Endothelial cell of umbilical vein (primary cell): ENCODE measurements at regions not wholly inside any gene's neighbourhood (a gene's known extent, or its start where the extent isn't known, plus 50 kb on each side); places are given as distances from the start of the nearest gene placed in this dataset.

ENCODE experiments used
- BruUV-seq: library from RNA; stranded (reverse); fragments of 400-500 nt; replicated peaks from 2 replicates; lab custom pipeline; 2021; lab: Mats Ljungman, UMichigan
- CTCF ChIA-PET: fragments of 300-600, 350-600 bp; sonication (Branson Sonifier 250); formaldehyde crosslinking; loops from one replicate; lab custom pipeline; 2021; ENCODE audit warnings: antibody characterized with exemption, inconsistent platforms; lab: Charles Lee
- POLR2A ChIA-PET: fragments of 300-600, 350-600 bp; sonication (Branson Sonifier 250); formaldehyde crosslinking; loops from one replicate; lab custom pipeline; 2021; ENCODE audit warnings: antibody characterized with exemption, inconsistent platforms; lab: Charles Lee
- DNase-seq: peaks from one replicate; pipeline ENCODE4 v3.0.0-alpha.2; 2011; ENCODE audit warnings: low read depth, low spot score
- FAIRE-seq: peaks from 2 replicates; lab custom pipeline; 2011; peaks lifted over from hg19 to GRCh38; lab: Jason Lieb, UNC
- H2AFZ ChIP-seq: 2 replicates; pipeline ENCODE4 v1.6.0; 2012; ENCODE audit warnings: low read depth, low read length, control low read depth, inconsistent platforms
- H3K27ac ChIP-seq: 2 replicates; pipeline ENCODE4 v1.5.1; 2011; ENCODE audit warnings: low read depth, mild to moderate bottlenecking, control low read depth, low read length, moderate library complexity; ENCODE audit not compliant: insufficient read depth
- H3K27me3 ChIP-seq, 2 experiments: 2 replicates each; pipeline versions ENCODE4 v1.6.0 to v1.6.1; 2011; ENCODE audit warnings: low read length in 2 of 2, mixed read lengths in 1 of 2; ENCODE audit not compliant: control insufficient read depth in 2 of 2, insufficient read depth in 2 of 2
- H3K36me3 ChIP-seq, 2 experiments: 2 replicates in 1 of 2; 3 replicates in 1 of 2; pipeline ENCODE4 v1.5.1; 2011; ENCODE audit warnings: low read length in 2 of 2, mild to moderate bottlenecking in 1 of 2, moderate library complexity in 1 of 2; ENCODE audit not compliant: control insufficient read depth in 2 of 2, insufficient read depth in 2 of 2; ENCODE audit errors: extremely low read depth in 1 of 2
- H3K4me1 ChIP-seq: 3 replicates; pipeline ENCODE4 v1.5.1; 2011; ENCODE audit warnings: mild to moderate bottlenecking, low read length; ENCODE audit not compliant: control insufficient read depth, insufficient read depth; ENCODE audit errors: extremely low read depth
- H3K4me2 ChIP-seq: 2 replicates; pipeline ENCODE4 v1.6.1; 2011; ENCODE audit warnings: low read length, control low read depth, mixed read lengths; ENCODE audit not compliant: insufficient read depth
- H3K4me3 ChIP-seq, 3 experiments: fragments of 200-600 bp in 1 of 3; sonication (generic), shearing (Covaris generic) in 1 of 3; replicated peaks in 1 of 3; 2 replicates each; pipeline ENCODE4 v1.5.1; 2011 to 2016; ENCODE audit warnings: control low read depth in 3 of 3, low read length in 3 of 3, mild to moderate bottlenecking in 2 of 3, inconsistent platforms in 1 of 3, low read depth in 1 of 3, moderate library complexity in 1 of 3; ENCODE audit not compliant: insufficient read depth in 1 of 3
- H3K79me2 ChIP-seq: 2 replicates; pipeline ENCODE4 v1.6.0; 2012; ENCODE audit warnings: low read length, inconsistent platforms; ENCODE audit not compliant: control insufficient read depth, insufficient read depth
- H3K9ac ChIP-seq: replicated peaks from 2 replicates; pipeline ENCODE3; 2011; ENCODE audit warnings: low read length, control low read depth; ENCODE audit not compliant: insufficient read depth; ENCODE audit errors: extremely low read depth
- H3K9me1 ChIP-seq: replicated peaks from 3 replicates; pipeline ENCODE4 v1.6.0; 2011; ENCODE audit warnings: mild to moderate bottlenecking, low read length; ENCODE audit not compliant: control insufficient read depth, insufficient read depth; ENCODE audit errors: extremely low read depth
- H3K9me3 ChIP-seq: replicated peaks from 2 replicates; pipeline ENCODE4 v1.5.1; 2012; ENCODE audit warnings: low read length, inconsistent platforms; ENCODE audit not compliant: control insufficient read depth, insufficient read depth
- H4K20me1 ChIP-seq: replicated peaks from 2 replicates; pipeline ENCODE3; 2011; ENCODE audit warnings: mild to moderate bottlenecking, low read length; ENCODE audit not compliant: control insufficient read depth, insufficient read depth; ENCODE audit errors: extremely low read depth
- CTCF ChIP-seq, 2 donors: IDR thresholded peaks; 1 replicate in 1 of 2; 2 replicates in 1 of 2; pipeline ENCODE4 v1.5.1; 2011; ENCODE audit warnings: low read length in 2 of 2, mild to moderate bottlenecking in 2 of 2, moderate library complexity in 2 of 2, control low read depth in 1 of 2, inconsistent platforms in 1 of 2, low read depth in 1 of 2; ENCODE audit not compliant: insufficient read depth in 1 of 2; ENCODE audit errors: extremely low read depth in 1 of 2
- EZH2 ChIP-seq: IDR thresholded peaks from 2 replicates; pipeline ENCODE4 v1.6.1; 2012; ENCODE audit warnings: borderline replicate concordance, low read depth, mild to moderate bottlenecking, moderate library complexity, low read length, inconsistent platforms; ENCODE audit not compliant: severe bottlenecking
- FOS ChIP-seq: IDR thresholded peaks from 2 replicates; pipeline ENCODE4 v1.6.1; 2011; ENCODE audit warnings: mild to moderate bottlenecking, low read length, moderate library complexity, borderline replicate concordance; ENCODE audit not compliant: insufficient read depth
- GATA2 ChIP-seq: IDR thresholded peaks from 2 replicates; pipeline ENCODE4 v1.7.0; 2011; ENCODE audit warnings: low read depth, mild to moderate bottlenecking, moderate library complexity, mixed read lengths, low read length; ENCODE audit not compliant: insufficient read length, insufficient read depth
- JUN ChIP-seq: IDR thresholded peaks from 2 replicates; pipeline ENCODE4 v1.6.1; 2011; ENCODE audit warnings: borderline replicate concordance, low read depth; ENCODE audit not compliant: insufficient read length, insufficient read depth
- MAX ChIP-seq: IDR thresholded peaks from 2 replicates; pipeline ENCODE4 v1.6.1; 2011; ENCODE audit not compliant: insufficient read depth, insufficient read length
- MYC ChIP-seq: IDR thresholded peaks from one replicate; pipeline ENCODE4 v1.6.1; 2011; ENCODE audit warnings: mild to moderate bottlenecking, low read depth, low read length
- POLR2A ChIP-seq: IDR thresholded peaks from 2 replicates; pipeline ENCODE4 v1.6.1; 2012; ENCODE audit warnings: low read depth, mild to moderate bottlenecking, control low read depth, low read length
- POLR2AphosphoS5 ChIP-seq: IDR thresholded peaks from 2 replicates; pipeline ENCODE4 v1.6.1; 2012; ENCODE audit warnings: low read depth, mild to moderate bottlenecking, control low read depth, low read length, moderate library complexity; ENCODE audit not compliant: insufficient read depth
- dilution Hi-C: fragments of 300-500 bp; cut with MboI; formaldehyde crosslinking; loops from one replicate; pipeline ENCODE4 v1.15.0; 2019; ENCODE audit warnings: low sequenced_read_pairs; ENCODE audit not compliant: extremely low pct_ligation_motif_present
- intact Hi-C: fragments of 100-400 bp; cut with micrococcal nuclease; formaldehyde crosslinking; loops from one replicate; pipeline ENCODE4 v1.10.0; 2022

DNA sequence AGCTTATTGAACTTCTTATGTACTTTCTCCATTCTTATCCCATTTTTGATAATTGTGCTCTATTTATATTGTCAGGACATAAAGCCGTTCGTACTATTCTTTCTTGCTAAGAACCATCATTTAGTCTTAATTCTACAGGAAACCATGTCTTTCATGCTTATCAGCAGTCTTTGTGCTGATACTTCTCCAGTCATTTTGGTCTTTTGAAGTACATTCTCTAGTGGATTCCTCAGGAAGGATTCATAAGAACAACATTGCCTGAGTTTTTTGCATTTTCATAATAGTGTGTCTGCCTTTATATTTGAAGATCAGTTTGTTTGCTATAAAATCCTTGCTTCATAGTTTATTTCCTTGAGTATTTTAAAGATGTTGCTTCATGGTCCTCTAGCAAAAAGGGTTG lies 126.6 kb upstream of the NEO1 start:
- H3K9ac ChIP-seq, result no peak overlapping the region
- H3K4me3 ChIP-seq, result no peak overlapping the region
- H3K9me1 ChIP-seq, result no peaks in the 10 kb centered on the region
- no peaks in the 10 kb centered on the region for H3K36me3 ChIP-seq
- H3K4me1 ChIP-seq, result no peaks in the 10 kb centered on the region
- H3K4me2 ChIP-seq, result no peak overlapping the region
- no peaks in the 10 kb centered on the region for H3K79me2 ChIP-seq
- no peaks in the 10 kb centered on the region for H4K20me1 ChIP-seq
- FAIRE-seq, result no peak
- DNase-seq, result no peak
- ChIA-PET POLR2A (no interaction called here), CTCF (no interaction called here)
- H3K27me3 ChIP-seq, result peaks cover 0 to 2% of the 10 kb centered on the region in 2 experiments
- TF ChIP-seq JUN (no peak), POLR2AphosphoS5 (no peak), MAX (no peak), CTCF (IDR thresholded peaks at IDR 0.05; ENCODE audit: extremely low read depth in 1 of 2, insufficient read depth in 1 of 2, low read depth in 1 of 2, low read length in 2 of 2) (no peak)
- intact Hi-C loops, result no loop called here
- H3K27ac ChIP-seq, result no peak overlapping the region
- H2AFZ ChIP-seq, result no peak overlapping the region
- no TSS peak for BruUV-seq
- dilution Hi-C loops, result no loop called here
- no peaks in the 10 kb centered on the region for H3K9me3 ChIP-seq

DNA sequence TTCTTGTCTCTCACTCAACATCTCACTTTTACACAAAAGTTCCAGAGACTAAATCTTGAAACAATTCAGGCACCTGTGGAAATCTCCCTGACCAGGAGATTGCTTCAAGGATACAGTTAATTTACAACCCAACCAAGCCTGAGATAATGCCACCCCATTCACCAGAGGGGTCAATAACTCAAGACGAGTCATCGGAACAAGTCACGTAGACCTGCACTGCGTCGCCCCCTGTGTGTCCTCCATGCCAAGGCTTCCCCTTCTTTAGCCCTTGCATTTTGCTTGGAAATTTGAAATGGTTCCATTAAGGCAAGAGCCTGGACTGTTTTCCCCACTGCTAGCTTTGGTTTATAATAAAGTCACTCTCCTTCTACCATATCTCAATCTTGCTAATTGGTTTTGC lies 129.0 kb upstream of the NEO1 start:
- H3K4me1 ChIP-seq, result no peaks in the 10 kb centered on the region
- no peak overlapping the region for H2AFZ ChIP-seq
- CTCF ChIA-PET, result no interaction called here
- FAIRE-seq (no peak), DNase-seq (no peak)
- H3K79me2 ChIP-seq, result no peaks in the 10 kb centered on the region
- no peak overlapping the region for H3K4me2 ChIP-seq
- H4K20me1 ChIP-seq, result no peaks in the 10 kb centered on the region
- H3K27me3 ChIP-seq, result peaks cover 0 to 4% of the 10 kb centered on the region in 2 experiments
- POLR2A ChIA-PET, result no interaction called here
- intact Hi-C loops (loop anchor here (5.0 kb wide), 1 partner anchor 126 kb away; no protein-coding TSS in a partner anchor), dilution Hi-C loops (no loop called here)
- no peaks in the 10 kb centered on the region for H3K9me3 ChIP-seq
- no peaks in the 10 kb centered on the region for H3K9me1 ChIP-seq
- H3K4me3 ChIP-seq, result no peak overlapping the region
- H3K36me3 ChIP-seq, result no peaks in the 10 kb centered on the region
- TF ChIP-seq MAX (no peak), GATA2 (no peak), POLR2A (no peak), POLR2AphosphoS5 (no peak), JUN (no peak), EZH2 (no peak), CTCF (IDR thresholded peaks at IDR 0.05; ENCODE audit: extremely low read depth in 1 of 2, insufficient read depth in 1 of 2, low read depth in 1 of 2, low read length in 2 of 2) (no peak), FOS (no peak), MYC (no peak)
- no peak overlapping the region for H3K27ac ChIP-seq
- no TSS peak for BruUV-seq
- H3K9ac ChIP-seq, result no peak overlapping the region
